ENCODE measurements at regions not wholly inside any gene's neighbourhood (a gene's known extent, or its start where the extent isn't known, plus 50 kb on each side); places are given as distances from the start of the nearest gene placed in this dataset.

GRCh38 chr13:26914148-26914547 lies 153.6 kb upstream of the GPR12 start:
- no peak overlapping the region for H3K27ac ChIP-seq (ENCODE audit: low read length)
- H3K9me3 ChIP-seq (replicated peaks; ENCODE audit: control insufficient read depth, low read depth, low read length), result no peaks in the 10 kb centered on the region
- H3K27me3 ChIP-seq (ENCODE audit: control insufficient read depth, insufficient read depth, low read length), result peaks cover 3% of the 10 kb centered on the region
- DNase-seq, result no peak
- no peaks in the 10 kb centered on the region for H3K36me3 ChIP-seq (ENCODE audit: control insufficient read depth, insufficient read depth, low read length)
- H3K4me1 ChIP-seq (ENCODE audit: control insufficient read depth, insufficient read depth, low read length), result no peaks in the 10 kb centered on the region
- no CpG with 5 or more reads among the region's 3 CpGs for WGBS (ENCODE audit: insufficient coverage)
- no peak overlapping the region for H3K4me3 ChIP-seq (ENCODE audit: low read length)

DNA sequence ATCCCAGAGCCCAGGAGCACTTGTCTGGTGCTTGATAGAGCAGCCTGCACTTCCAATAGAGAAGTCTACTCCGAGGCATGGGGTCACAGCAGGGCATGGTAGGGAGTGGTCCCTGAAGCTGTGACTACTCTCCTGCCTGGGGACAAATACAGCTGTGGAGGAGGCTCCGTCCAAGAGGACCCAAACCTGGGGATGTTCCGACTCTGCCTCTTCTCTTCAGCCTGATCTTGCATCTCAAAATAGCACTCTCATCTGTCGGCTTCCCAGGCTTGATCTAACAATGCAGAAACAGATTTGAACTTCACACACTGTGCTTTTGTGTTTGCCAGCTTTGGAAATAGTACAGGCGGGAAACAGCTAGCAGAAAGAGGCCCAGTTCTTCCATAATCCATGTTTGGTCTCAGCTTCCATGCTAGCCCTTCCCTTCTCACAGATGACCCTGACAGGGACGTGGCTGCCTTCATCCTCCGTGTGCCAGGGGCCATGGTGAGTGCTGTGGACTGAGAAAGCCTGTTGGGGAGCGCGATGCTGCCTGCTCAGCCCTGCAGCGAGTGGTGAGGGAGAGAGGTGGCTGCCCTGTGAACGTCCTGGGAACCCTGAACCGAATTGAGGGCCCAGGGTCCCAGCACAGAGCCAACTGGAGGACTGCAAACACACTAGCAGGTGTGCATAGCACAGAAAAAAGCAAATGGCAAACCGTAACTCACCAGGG lies 150.3 kb upstream of the GPR12 start:
- Histone ChIP-seq H3K27me3 (ENCODE audit: control insufficient read depth, insufficient read depth, low read length) (peaks cover 4% of the 10 kb centered on the region), H3K4me3 (ENCODE audit: low read length) (no peak overlapping the region), H3K4me1 (ENCODE audit: control insufficient read depth, insufficient read depth, low read length) (no peaks in the 10 kb centered on the region), H3K36me3 (ENCODE audit: control insufficient read depth, insufficient read depth, low read length) (no peaks in the 10 kb centered on the region), H3K9me3 (replicated peaks; ENCODE audit: control insufficient read depth, low read depth, low read length) (no peaks in the 10 kb centered on the region), H3K27ac (ENCODE audit: low read length) (no peak overlapping the region)
- no peak for DNase-seq
- 62% methylated on average over 10 of the region's 13 CpGs for WGBS (ENCODE audit: insufficient coverage)

DNA sequence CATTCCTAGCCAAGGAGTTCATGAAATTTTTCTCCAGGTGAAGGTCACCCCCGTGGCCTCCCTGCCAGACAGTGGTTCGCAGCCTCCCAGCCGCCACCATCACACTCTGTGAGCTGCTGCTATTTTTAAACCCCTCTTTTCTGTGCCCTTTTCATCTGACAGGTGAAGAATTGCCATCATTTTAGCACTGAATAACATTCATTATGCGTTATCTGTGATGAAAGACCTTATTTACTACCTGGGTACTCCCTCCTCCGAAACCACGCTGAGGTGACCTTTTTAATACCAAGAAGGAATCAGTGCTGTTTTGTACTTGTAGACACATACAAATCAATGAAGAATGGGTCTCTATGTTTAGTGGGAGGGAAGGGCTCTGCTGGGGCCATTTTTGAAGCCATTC lies 148.9 kb upstream of the GPR12 start:
- Histone ChIP-seq H3K4me3 (ENCODE audit: low read length) (no peak overlapping the region), H3K4me1 (ENCODE audit: control insufficient read depth, insufficient read depth, low read length) (no peaks in the 10 kb centered on the region), H3K27ac (ENCODE audit: low read length) (no peak overlapping the region), H3K36me3 (ENCODE audit: control insufficient read depth, insufficient read depth, low read length) (no peaks in the 10 kb centered on the region), H3K27me3 (ENCODE audit: control insufficient read depth, insufficient read depth, low read length) (peaks cover 4% of the 10 kb centered on the region), H3K9me3 (replicated peaks; ENCODE audit: control insufficient read depth, low read depth, low read length) (no peaks in the 10 kb centered on the region)
- 70% methylated on average over 4 of the region's 6 CpGs for WGBS (ENCODE audit: insufficient coverage)
- no peak for DNase-seq

DNA sequence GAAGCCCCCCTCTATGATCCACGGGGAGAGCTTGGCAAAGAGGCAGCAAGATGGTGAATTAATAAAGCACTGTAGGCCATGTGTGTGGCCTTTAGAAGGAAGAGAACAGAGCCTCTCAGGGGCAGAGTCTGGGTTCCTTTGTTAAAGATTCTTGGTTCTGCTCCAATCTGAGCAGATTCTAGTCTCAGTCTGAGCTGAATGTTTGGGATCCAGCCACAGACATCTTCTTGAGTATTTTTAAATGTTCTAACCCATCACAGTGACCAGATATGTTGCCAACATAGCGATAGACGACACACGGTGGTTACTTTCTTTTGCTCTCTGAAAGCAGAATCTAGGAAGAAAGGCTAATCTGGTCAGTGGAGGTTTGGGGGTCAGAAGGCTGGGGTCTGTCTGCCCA lies 147.5 kb upstream of the GPR12 start:
- DNase-seq, result no peak
- WGBS (ENCODE audit: insufficient coverage), result no CpG with 5 or more reads among the region's 4 CpGs

DNA sequence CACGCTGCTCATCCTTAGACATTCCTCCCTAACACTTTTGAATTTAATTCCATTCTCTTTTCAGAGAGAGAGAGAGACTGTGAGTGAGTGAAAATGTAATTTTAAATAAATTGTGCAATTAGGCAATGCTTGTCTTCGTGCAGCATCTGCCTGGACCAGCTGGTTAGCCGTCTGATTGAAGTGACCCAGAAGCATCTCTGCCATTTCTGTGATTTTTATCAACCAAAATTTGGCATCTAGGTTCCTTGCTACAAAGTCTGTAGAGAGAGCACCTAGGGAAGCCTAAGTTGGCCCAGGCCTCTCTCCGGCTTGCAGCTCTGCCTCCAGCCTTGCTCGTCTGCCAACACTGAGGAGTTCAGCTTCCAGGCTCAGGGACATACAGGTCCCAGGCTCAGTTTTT lies 138.6 kb upstream of the GPR12 start:
- H3K36me3 ChIP-seq (ENCODE audit: control insufficient read depth, insufficient read depth, low read length), result no peaks in the 10 kb centered on the region
- H3K4me1 ChIP-seq (ENCODE audit: control insufficient read depth, insufficient read depth, low read length), result no peaks in the 10 kb centered on the region
- 46% methylated on average over 4 of the region's 5 CpGs for WGBS (ENCODE audit: insufficient coverage)
- H3K27ac ChIP-seq (ENCODE audit: low read length), result no peak overlapping the region
- H3K27me3 ChIP-seq (ENCODE audit: control insufficient read depth, insufficient read depth, low read length), result peaks cover 2% of the 10 kb centered on the region
- no peak overlapping the region for H3K4me3 ChIP-seq (ENCODE audit: low read length)
- H3K9me3 ChIP-seq (replicated peaks; ENCODE audit: control insufficient read depth, low read depth, low read length), result no peaks in the 10 kb centered on the region
- DNase-seq, result no peak

More for the DNA sequence above, 147.5 kb upstream of the GPR12 start:
- Histone ChIP-seq H3K4me1 (ENCODE audit: control insufficient read depth, insufficient read depth, low read length) (no peaks in the 10 kb centered on the region), H3K4me3 (ENCODE audit: low read length) (no peak overlapping the region), H3K9me3 (replicated peaks; ENCODE audit: control insufficient read depth, low read depth, low read length) (no peaks in the 10 kb centered on the region), H3K36me3 (ENCODE audit: control insufficient read depth, insufficient read depth, low read length) (no peaks in the 10 kb centered on the region), H3K27ac (ENCODE audit: low read length) (no peak overlapping the region), H3K27me3 (ENCODE audit: control insufficient read depth, insufficient read depth, low read length) (peaks cover 4% of the 10 kb centered on the region)

DNA sequence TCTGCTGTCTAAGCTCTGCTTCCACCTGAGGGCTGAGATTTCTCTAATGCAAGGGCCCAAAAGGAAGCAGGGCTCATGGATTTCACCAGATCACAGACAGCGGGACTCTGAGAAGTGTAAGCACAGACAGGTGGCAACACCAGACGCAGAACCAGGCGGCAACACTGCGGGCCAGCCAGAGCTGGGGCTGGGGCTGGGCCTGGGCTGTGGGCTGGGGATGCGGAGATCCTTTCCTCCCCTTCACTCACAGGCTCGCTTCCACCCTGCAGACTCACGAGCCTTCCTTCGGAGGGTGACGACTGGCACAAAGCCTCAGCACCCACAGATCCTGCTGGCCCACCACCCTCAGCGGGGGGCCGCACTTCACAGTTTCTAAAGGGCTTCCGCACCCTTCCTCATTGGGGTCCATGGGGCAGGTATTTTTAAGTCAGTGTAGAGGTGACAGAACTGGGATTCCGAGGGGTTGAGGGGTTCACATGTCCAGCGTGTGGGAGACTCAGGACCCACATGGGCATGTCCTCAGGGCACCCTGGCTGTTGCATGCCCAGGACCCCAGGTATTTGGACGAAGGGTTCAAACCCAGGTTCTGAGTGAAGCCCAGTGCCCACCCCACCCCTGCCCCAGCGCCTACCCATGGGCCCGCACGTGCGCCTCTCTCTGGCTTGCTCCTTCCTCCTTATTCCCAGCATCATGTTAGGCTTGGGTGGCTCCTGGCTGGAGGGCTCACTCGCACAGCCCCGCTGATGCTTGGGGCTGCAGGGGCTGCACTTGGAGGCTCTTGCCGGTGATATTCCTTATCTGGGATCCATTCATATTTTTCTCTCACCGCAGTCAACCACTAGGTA lies 137.3 kb upstream of the GPR12 start:
- H3K4me3 ChIP-seq (ENCODE audit: low read length), result no peak overlapping the region
- 88% methylated on average over 6 of the region's 23 CpGs for WGBS (ENCODE audit: insufficient coverage)
- no peak for DNase-seq
- H3K27ac ChIP-seq (ENCODE audit: low read length), result no peak overlapping the region
- no peaks in the 10 kb centered on the region for H3K4me1 ChIP-seq (ENCODE audit: control insufficient read depth, insufficient read depth, low read length)
- no peaks in the 10 kb centered on the region for H3K36me3 ChIP-seq (ENCODE audit: control insufficient read depth, insufficient read depth, low read length)
- no peaks in the 10 kb centered on the region for H3K9me3 ChIP-seq (replicated peaks; ENCODE audit: control insufficient read depth, low read depth, low read length)
- H3K27me3 ChIP-seq (ENCODE audit: control insufficient read depth, insufficient read depth, low read length), result peaks cover 2% of the 10 kb centered on the region

DNA sequence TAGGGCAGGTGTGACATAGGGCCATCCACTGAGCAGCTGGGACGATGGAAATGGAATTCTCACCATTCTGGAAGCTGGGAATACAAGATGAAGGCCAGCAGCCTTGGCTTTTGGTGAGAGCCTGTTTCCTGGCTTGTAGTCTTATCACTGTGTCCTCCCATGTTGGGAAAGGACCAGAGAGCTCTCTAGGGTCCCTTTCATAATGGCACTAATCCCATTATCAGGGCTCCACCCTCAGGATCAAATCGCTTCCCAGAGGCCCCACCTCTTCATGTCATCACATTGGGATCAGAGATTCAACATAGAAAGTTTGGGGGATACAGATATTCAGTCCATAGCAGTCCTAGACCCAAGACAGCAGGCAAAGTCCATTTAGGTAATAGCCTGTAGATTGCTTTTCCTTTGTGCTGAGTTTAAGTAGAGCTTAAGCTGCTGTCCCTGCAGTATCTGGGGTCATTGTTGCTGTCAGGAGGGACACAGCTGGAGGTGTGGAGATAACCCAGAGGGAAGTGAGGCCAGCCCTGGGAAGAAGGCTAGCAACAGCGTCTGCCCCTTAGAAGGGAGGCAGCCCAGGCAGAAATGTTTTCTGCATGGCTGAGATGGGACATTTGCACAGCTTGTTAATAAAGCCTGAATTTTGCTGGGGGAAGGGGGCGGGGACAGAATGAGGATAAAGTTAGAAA lies 136.5 kb upstream of the GPR12 start:
- DNase-seq, result no peak
- H3K36me3 ChIP-seq (ENCODE audit: control insufficient read depth, insufficient read depth, low read length), result no peaks in the 10 kb centered on the region
- H3K9me3 ChIP-seq (replicated peaks; ENCODE audit: control insufficient read depth, low read depth, low read length), result no peaks in the 10 kb centered on the region
- H3K27me3 ChIP-seq (ENCODE audit: control insufficient read depth, insufficient read depth, low read length), result peaks cover 2% of the 10 kb centered on the region
- H3K27ac ChIP-seq (ENCODE audit: low read length), result no peak overlapping the region
- H3K4me3 ChIP-seq (ENCODE audit: low read length), result no peak overlapping the region
- H3K4me1 ChIP-seq (ENCODE audit: control insufficient read depth, insufficient read depth, low read length), result no peaks in the 10 kb centered on the region
- WGBS (ENCODE audit: insufficient coverage), result 49% methylated on average over 3 of the region's 4 CpGs

DNA sequence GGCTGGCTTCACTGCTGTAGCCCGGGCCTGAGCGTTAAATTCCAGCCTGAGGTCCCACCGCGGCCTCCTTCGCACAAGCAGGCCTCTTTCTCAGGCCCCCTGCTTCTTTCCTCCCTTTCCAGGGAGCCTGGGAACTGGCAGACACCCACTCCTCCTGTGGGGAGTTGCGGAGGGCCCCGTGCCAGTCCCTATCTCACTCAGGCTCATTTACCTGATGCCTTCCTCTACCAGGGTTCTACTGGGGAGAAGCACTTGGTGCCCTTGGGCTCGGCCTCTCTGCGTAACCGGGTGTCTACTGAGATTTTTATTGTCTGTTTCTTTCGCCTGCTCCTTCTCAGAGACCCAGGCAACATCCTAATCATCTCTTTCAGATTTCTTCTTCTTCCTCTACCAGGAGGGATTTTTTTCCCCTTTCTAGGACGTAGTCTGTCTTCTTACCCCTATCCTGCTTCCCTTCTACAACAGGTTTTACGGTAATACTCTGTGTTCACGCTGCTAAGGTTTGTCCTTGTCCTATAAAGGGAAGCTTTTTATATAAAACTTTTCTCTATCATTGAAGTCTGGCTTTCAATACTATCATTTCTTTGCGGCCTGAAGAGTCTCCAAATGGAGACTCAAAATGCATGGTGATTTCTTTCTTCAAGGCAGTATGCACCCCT lies 135.4 kb upstream of the GPR12 start:
- Histone ChIP-seq H3K36me3 (ENCODE audit: control insufficient read depth, insufficient read depth, low read length) (no peaks in the 10 kb centered on the region), H3K4me1 (ENCODE audit: control insufficient read depth, insufficient read depth, low read length) (no peaks in the 10 kb centered on the region), H3K9me3 (replicated peaks; ENCODE audit: control insufficient read depth, low read depth, low read length) (no peaks in the 10 kb centered on the region), H3K27me3 (ENCODE audit: control insufficient read depth, insufficient read depth, low read length) (peaks cover 2% of the 10 kb centered on the region), H3K4me3 (ENCODE audit: low read length) (no peak overlapping the region), H3K27ac (ENCODE audit: low read length) (no peak overlapping the region)
- DNase-seq, result no peak
- 46% methylated on average over 7 of the region's 15 CpGs for WGBS (ENCODE audit: insufficient coverage)

DNA sequence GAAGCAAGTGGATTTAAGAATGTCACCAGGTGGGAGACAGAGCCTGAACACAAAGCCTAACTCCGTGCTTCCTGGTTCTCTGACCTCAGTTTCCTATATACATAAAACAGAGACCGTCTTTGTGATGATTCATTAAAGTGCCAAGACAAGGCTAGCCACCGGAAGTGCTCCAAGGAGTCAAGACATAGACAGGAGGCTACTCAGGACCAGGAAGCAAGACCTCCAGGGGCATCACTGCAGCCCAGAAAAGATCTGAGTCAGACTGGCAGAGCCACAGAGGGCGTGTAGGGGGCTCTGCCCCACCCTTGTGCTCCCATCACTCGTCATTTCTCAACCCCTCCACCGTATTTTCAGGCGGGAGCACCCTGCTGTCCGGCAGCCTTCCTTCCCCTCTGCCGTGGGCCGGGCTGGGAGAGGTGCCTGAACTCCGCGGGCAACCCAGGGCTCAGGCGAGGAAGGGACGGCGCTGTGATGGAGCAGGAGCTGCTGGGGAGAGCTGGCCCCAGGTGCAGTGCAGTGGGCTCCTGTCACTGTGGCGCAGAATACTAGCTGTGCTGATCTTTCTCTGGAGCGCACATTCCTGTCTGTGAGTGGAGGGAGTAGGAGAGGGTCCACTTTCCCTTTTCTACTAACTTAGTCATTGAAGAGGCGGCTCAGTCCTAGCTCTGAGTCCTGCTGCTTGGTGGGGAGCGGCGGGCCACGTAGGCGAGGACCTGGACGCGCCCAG lies 134.7 kb upstream of the GPR12 start:
- no peak overlapping the region for H3K4me3 ChIP-seq (ENCODE audit: low read length)
- 37% methylated on average over 12 of the region's 24 CpGs for WGBS (ENCODE audit: insufficient coverage)
- H3K9me3 ChIP-seq (replicated peaks; ENCODE audit: control insufficient read depth, low read depth, low read length), result no peaks in the 10 kb centered on the region
- no peaks in the 10 kb centered on the region for H3K36me3 ChIP-seq (ENCODE audit: control insufficient read depth, insufficient read depth, low read length)
- H3K27me3 ChIP-seq (ENCODE audit: control insufficient read depth, insufficient read depth, low read length), result peaks cover 2% of the 10 kb centered on the region
- no peak for DNase-seq
- no peak overlapping the region for H3K27ac ChIP-seq (ENCODE audit: low read length)
- no peaks in the 10 kb centered on the region for H3K4me1 ChIP-seq (ENCODE audit: control insufficient read depth, insufficient read depth, low read length)

Data from muscle of leg (tissue), 3 donors.